PFSK-1 (cell line): ENCODE measurements at regions not wholly inside any gene's neighbourhood (a gene's known extent, or its start where the extent isn't known, plus 50 kb on each side); places are given as distances from the start of the nearest gene placed in this dataset.

Source experiments
- FOXP2 ChIP-seq: optimal IDR thresholded peaks from 2 replicates; pipeline ENCODE3; 2011; ENCODE audit warnings: borderline replicate concordance, control low read depth, inconsistent platforms; ENCODE audit not compliant: insufficient read depth; ENCODE audit errors: extremely low read length, extremely low read depth
- POLR2AphosphoS5 ChIP-seq: IDR thresholded peaks from 2 replicates; pipeline ENCODE4 v1.6.1; 2012; ENCODE audit warnings: low read depth, mild to moderate bottlenecking, control low read depth, low read length, moderate library complexity
- SIN3A ChIP-seq: IDR thresholded peaks from 2 replicates; pipeline ENCODE4 v1.6.1; 2012; ENCODE audit warnings: mild to moderate bottlenecking, low read length, moderate library complexity, borderline replicate concordance; ENCODE audit not compliant: insufficient read depth
- TAF1 ChIP-seq: IDR thresholded peaks from 2 replicates; pipeline ENCODE4 v1.6.1; 2012; ENCODE audit warnings: low read length, control low read depth, borderline replicate concordance; ENCODE audit not compliant: insufficient read depth
- TF ChIP-seq, protein P1 (sequence below), 2 experiments: IDR thresholded peaks; 2 replicates each; pipeline versions ENCODE4 v1.6.1 to v1.8.0; 2011 to 2012; ENCODE audit warnings: low read depth in 2 of 2, low read length in 2 of 2, control low read depth in 1 of 2, inconsistent platforms in 1 of 2, mild to moderate bottlenecking in 1 of 2, moderate library complexity in 1 of 2; ENCODE audit not compliant: insufficient read depth in 1 of 2

DNA sequence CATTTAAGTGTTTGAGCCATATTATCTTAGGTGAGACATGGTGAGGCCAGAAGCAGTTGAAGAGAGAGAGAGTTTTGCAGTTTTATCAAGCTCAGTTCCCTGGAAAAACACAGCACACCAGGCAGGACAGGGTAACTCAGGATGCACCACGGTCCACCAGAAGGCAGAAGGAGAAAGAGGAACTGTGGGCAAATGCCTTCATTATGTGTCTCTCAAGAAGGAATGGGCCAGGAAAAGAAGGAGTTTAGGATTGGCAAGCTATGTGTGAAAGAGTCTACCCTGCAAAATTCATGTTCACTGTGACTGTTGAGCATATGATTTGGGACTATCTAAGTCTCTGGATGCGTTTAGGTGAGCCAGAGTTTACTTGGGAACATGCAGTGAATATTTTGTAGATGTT lies 934.5 kb upstream of the MIR17HG start:
- TF ChIP-seq POLR2AphosphoS5 (no peak), TAF1 (no peak), SIN3A (no peak), FOXP2 (no peak)
- TF ChIP-seq, protein P1, sequence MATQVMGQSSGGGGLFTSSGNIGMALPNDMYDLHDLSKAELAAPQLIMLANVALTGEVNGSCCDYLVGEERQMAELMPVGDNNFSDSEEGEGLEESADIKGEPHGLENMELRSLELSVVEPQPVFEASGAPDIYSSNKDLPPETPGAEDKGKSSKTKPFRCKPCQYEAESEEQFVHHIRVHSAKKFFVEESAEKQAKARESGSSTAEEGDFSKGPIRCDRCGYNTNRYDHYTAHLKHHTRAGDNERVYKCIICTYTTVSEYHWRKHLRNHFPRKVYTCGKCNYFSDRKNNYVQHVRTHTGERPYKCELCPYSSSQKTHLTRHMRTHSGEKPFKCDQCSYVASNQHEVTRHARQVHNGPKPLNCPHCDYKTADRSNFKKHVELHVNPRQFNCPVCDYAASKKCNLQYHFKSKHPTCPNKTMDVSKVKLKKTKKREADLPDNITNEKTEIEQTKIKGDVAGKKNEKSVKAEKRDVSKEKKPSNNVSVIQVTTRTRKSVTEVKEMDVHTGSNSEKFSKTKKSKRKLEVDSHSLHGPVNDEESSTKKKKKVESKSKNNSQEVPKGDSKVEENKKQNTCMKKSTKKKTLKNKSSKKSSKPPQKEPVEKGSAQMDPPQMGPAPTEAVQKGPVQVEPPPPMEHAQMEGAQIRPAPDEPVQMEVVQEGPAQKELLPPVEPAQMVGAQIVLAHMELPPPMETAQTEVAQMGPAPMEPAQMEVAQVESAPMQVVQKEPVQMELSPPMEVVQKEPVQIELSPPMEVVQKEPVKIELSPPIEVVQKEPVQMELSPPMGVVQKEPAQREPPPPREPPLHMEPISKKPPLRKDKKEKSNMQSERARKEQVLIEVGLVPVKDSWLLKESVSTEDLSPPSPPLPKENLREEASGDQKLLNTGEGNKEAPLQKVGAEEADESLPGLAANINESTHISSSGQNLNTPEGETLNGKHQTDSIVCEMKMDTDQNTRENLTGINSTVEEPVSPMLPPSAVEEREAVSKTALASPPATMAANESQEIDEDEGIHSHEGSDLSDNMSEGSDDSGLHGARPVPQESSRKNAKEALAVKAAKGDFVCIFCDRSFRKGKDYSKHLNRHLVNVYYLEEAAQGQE (IDR thresholded peaks at IDR 0.05; ENCODE audit: insufficient read depth in 1 of 2, low read depth in 2 of 2, low read length in 2 of 2) = no peak

- no peak for TF ChIP-seq TAF1
- TF ChIP-seq, protein P1 (IDR thresholded peaks at IDR 0.05; ENCODE audit: insufficient read depth in 1 of 2, low read depth in 2 of 2, low read length in 2 of 2) = no peak
- no peak for TF ChIP-seq SIN3A
- TF ChIP-seq FOXP2 = no peak
- TF ChIP-seq POLR2AphosphoS5 = no peak
These were observed 933.9 kb upstream of the MIR17HG start for GRCh38 chr13:90413548-90413947.

DNA sequence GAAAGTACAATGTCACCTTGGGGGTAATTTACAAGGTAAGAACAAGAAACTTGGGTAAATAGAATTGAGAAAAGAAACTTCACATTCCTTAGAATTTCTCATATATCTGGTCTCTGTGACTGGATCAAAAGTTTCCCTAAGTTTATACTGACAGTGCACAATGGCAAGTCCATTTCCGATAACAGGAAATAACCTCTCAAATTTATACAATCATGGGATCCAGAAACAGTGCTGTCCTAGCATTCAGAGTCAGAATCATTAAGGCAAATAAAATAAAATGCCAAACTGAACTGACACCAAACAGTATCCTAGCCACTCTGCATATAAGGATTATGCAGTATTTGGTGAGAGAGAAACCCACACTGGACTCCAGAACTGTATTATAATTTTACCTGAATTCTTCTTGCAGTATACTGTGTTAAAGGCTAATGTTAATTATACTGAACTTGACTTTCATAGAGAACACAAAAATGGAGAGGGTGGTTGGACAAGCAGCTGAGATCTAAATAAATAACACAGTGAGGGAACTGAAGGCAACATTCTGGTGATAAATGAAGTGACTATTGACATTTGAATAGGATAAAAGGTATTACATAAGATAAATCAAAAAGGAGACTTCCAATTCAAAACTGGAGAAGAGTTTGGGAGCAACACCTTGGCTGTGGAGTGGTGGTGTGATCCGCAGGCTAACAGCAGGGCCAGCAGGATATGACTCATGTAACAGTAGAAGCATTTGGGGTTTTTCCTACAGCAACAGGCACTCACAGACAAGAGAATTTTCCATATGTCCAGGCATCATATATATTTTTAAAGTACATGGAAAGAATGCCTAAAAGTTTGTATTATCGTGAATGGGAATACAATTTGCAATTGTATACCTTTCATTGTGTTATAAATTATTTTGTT lies 932.5 kb upstream of the MIR17HG start:
- TF ChIP-seq TAF1 (no peak), FOXP2 (no peak), SIN3A (no peak), POLR2AphosphoS5 (no peak)
- TF ChIP-seq, protein P1 (IDR thresholded peaks at IDR 0.05; ENCODE audit: insufficient read depth in 1 of 2, low read depth in 2 of 2, low read length in 2 of 2) = no peak

DNA sequence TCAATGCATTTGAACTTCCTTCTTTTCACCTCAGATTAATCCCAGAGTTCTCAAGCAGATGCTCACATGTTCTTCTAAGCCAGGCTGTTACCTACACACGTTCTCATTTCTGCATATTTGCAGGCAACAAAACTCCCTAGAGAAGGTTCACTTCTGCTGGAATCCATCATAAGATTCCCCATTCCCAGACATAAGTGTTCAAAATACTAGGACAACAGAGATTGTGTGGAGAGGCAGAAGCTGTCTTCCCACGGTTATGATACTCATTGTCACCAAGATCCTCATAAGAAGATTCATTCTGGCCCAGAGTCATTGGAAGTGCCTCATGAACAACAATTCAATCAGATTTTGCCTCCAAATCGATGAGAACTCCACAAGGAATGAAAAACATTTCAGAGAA lies 931.6 kb upstream of the MIR17HG start:
- TF ChIP-seq FOXP2 (no peak), SIN3A (no peak), TAF1 (no peak), POLR2AphosphoS5 (no peak)
- TF ChIP-seq, protein P1 (IDR thresholded peaks at IDR 0.05; ENCODE audit: insufficient read depth in 1 of 2, low read depth in 2 of 2, low read length in 2 of 2) = no peak
